Peyer's patch (tissue), 4 donors: ENCODE measurements at regions not wholly inside any gene's neighbourhood (a gene's known extent, or its start where the extent isn't known, plus 50 kb on each side); places are given as distances from the start of the nearest gene placed in this dataset.

Source experiments
- CTCF ChIP-seq, 6 experiments: fragments of 450-650 bp in 4 of 6; fragments of 200-600 bp in 2 of 6; sonication (generic) in 1 of 6; IDR thresholded peaks; one replicate each; pipeline ENCODE4 v1.5.1; 2017 to 2019; ENCODE audit warnings: antibody characterized with exemption in 6 of 6, mild to moderate bottlenecking in 3 of 6, moderate library complexity in 1 of 6
- POLR2A ChIP-seq, 2 donors: fragments of 450-650 bp; IDR thresholded peaks; one replicate each; pipeline ENCODE4 v1.5.1; 2017; ENCODE audit warnings: antibody characterized with exemption in 2 of 2, mild to moderate bottlenecking in 2 of 2, moderate library complexity in 2 of 2

- TF ChIP-seq POLR2A (IDR thresholded peaks at IDR 0.05) (no peak), CTCF (IDR thresholded peaks at IDR 0.05) (no peak)
These were observed 50.6 kb upstream of the OXA1L start for GRCh38 chr14:22715890-22716289.
